ENCODE measurements at regions not wholly inside any gene's neighbourhood (a gene's known extent, or its start where the extent isn't known, plus 50 kb on each side); places are given as distances from the start of the nearest gene placed in this dataset.

GRCh38 chr14:76948213-76948947 lies 80.1 kb downstream of the IRF2BPL start:
- TF ChIP-seq GATA3 (IDR thresholded peaks at IDR 0.05; ENCODE audit: low read depth, low read length), result no peak
- TF ChIP-seq GATA2 (IDR thresholded peaks at IDR 0.05; ENCODE audit: low read depth, low read length), result no peak
